ENCODE measurements at regions not wholly inside any gene's neighbourhood (a gene's known extent, or its start where the extent isn't known, plus 50 kb on each side); places are given as distances from the start of the nearest gene placed in this dataset.

DNA sequence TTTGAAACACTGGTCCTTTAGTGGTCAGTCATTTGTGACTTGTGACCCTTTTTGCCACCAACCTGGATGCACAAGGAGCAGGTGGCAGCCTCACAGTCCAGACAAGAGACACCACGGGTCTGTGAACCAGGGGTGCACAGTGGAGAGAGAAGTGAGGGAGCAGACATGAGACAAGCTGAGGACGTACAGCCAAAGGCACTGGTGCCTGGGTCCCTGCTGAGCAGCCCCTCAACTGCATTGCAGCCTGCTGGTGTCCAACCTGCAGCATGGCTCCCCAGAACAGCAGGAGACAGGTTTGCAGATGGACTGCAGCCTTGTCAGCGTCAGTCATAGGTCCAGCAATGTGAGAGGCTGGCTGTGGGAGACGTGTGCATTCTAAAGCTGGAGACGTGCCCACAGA lies 124.2 kb upstream of the FSTL4 start:
- TF ChIP-seq EGR1 (IDR thresholded peaks at IDR 0.05) = no peak
- TF ChIP-seq TAF1 (IDR thresholded peaks at IDR 0.05; ENCODE audit: low read depth) = no peak
- TF ChIP-seq RAD21 (IDR thresholded peaks at IDR 0.05; ENCODE audit: low read depth) = no peak
- TF ChIP-seq TCF12 (IDR thresholded peaks at IDR 0.05; ENCODE audit: low read depth) = no peak
- no peak for TF ChIP-seq CEBPB (IDR thresholded peaks at IDR 0.05)
- TF ChIP-seq EP300 (IDR thresholded peaks at IDR 0.05; ENCODE audit: borderline replicate concordance) = no peak
- TF ChIP-seq, protein P1, sequence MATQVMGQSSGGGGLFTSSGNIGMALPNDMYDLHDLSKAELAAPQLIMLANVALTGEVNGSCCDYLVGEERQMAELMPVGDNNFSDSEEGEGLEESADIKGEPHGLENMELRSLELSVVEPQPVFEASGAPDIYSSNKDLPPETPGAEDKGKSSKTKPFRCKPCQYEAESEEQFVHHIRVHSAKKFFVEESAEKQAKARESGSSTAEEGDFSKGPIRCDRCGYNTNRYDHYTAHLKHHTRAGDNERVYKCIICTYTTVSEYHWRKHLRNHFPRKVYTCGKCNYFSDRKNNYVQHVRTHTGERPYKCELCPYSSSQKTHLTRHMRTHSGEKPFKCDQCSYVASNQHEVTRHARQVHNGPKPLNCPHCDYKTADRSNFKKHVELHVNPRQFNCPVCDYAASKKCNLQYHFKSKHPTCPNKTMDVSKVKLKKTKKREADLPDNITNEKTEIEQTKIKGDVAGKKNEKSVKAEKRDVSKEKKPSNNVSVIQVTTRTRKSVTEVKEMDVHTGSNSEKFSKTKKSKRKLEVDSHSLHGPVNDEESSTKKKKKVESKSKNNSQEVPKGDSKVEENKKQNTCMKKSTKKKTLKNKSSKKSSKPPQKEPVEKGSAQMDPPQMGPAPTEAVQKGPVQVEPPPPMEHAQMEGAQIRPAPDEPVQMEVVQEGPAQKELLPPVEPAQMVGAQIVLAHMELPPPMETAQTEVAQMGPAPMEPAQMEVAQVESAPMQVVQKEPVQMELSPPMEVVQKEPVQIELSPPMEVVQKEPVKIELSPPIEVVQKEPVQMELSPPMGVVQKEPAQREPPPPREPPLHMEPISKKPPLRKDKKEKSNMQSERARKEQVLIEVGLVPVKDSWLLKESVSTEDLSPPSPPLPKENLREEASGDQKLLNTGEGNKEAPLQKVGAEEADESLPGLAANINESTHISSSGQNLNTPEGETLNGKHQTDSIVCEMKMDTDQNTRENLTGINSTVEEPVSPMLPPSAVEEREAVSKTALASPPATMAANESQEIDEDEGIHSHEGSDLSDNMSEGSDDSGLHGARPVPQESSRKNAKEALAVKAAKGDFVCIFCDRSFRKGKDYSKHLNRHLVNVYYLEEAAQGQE (IDR thresholded peaks at IDR 0.05; ENCODE audit: low read depth) = no peak
